Esophagus squamous epithelium (tissue), 5 donors: ENCODE measurements at regions not wholly inside any gene's neighbourhood (a gene's known extent, or its start where the extent isn't known, plus 50 kb on each side); places are given as distances from the start of the nearest gene placed in this dataset.
"Not testable (repeated sequence)": the region's sequence is repeated elsewhere in the genome, so short reads cannot be mapped to it uniquely, and the experiment has no call there.

Experiments used
- DNase-seq: peaks from one replicate; lab custom pipeline; 2025; lab: John Stamatoyannopoulos, UW
- H3K27ac ChIP-seq, 4 donors: fragments of 200-600 bp; sonication (generic); one replicate each; pipeline ENCODE4 v1.5.1; 2016 to 2019; ENCODE audit warnings: mild to moderate bottlenecking in 1 of 4
- H3K27me3 ChIP-seq, 4 donors: fragments of 200-600 bp; sonication (generic); 1 replicate in 3 of 4; 2 replicates in 1 of 4; pipeline versions ENCODE4 v1.5.1 to v1.6.0; 2017 to 2021; ENCODE audit warnings: antibody characterized with exemption in 1 of 4
- H3K36me3 ChIP-seq, 3 donors: fragments of 200-600 bp; sonication (generic); one replicate each; pipeline ENCODE4 v1.5.1; 2016 to 2019
- H3K4me1 ChIP-seq, 3 donors: fragments of 200-600 bp; sonication (generic); one replicate each; pipeline ENCODE4 v1.5.1; 2017 to 2019
- H3K4me3 ChIP-seq, 4 donors: fragments of 200-600 bp; sonication (generic); 1 replicate in 3 of 4; 2 replicates in 1 of 4; pipeline ENCODE4 v1.5.1; 2016 to 2019; ENCODE audit warnings: mild to moderate bottlenecking in 2 of 4, moderate library complexity in 1 of 4
- H3K9me3 ChIP-seq, 3 donors: fragments of 200-600 bp; sonication (generic); one replicate each; pipeline ENCODE4 v1.5.1; 2016 to 2019
- POLR2A ChIP-seq, 4 donors: fragments of 450-650 bp; IDR thresholded peaks; one replicate each; pipeline ENCODE4 v1.6.1; 2017; ENCODE audit warnings: antibody characterized with exemption in 4 of 4, mild to moderate bottlenecking in 4 of 4, moderate library complexity in 3 of 4
- WGBS, 2 donors: methylation state at CpG; one replicate each; pipeline ENCODE4 v1.1.5; 2018; 5-methylcytosine and 5-hydroxymethylcytosine counted together
- intact Hi-C: fragments of 100-400 bp; cut with DNase I; formaldehyde crosslinking; loops from one replicate; pipeline ENCODE4 v1.15.0; 2022
- TF ChIP-seq, protein P1 (sequence below), 6 experiments: fragments of 450-650 bp in 4 of 6; fragments of 200-600 bp in 2 of 6; sonication (generic) in 2 of 6; IDR thresholded peaks; one replicate each; pipeline ENCODE4 v1.5.1; 2016 to 2019; ENCODE audit warnings: antibody characterized with exemption in 6 of 6, mild to moderate bottlenecking in 4 of 6, moderate library complexity in 4 of 6
- donor health status: DM: yes; HTN: yes; CAD: no.

DNA sequence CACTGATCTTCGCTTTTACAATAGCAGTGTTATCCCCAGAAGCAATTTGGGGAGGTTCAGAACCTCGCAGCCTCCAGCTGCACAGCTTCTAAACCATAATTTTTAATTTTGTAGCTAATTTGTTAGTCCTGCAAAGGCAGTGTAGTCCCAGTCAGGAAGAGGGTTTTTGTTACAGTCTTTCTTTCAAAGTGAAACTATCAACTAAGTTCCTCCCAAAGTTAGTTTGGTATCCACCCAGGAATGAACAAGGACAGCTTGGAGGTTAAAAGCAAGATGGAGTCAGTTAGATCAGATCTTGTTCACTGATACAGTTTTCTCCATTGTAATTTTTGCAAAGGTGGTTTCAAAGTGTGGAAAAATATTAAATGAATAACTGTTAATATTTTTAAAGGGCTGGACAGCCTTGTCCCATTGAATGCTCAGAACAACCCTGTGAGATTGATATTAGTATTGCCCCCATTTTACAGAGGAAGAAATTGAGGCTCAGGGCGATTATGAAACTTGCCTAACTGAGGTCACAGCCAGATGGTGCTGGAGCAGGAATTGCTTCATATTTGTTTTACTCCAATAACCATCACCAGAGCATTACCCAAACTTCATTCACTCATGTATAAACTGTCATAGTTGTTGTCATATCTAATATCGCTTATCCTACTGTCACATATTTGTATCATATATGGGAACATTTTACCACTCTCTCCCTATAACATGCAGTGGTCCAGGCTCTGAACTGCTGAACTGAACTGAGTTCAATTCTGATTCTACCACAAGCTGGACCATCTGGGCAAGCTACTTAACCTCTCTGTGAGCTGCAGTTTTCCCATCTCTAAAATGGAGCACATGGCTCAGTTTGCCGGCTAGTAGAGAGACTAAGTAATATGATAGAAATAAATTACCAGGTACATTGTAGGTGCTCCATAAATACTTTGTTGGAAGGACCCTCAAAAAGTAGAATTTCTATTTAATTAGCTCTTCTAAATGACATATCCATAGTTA lies 213.8 kb downstream of the BCAS1 start:
- WGBS, 2 donors = 83 to 93% methylated on average over 5 of the region's 5 CpGs
- no peak for DNase-seq
- intact Hi-C loops = no loop called here
- Histone ChIP-seq H3K36me3 (no peaks in the 10 kb centered on the region), H3K27me3 (no peaks in the 10 kb centered on the region), H3K9me3 (no peaks in the 10 kb centered on the region), H3K4me3 (no peak overlapping the region), H3K27ac (peak overlapping the region in 1 of 4 donors; percentile 9), H3K4me1 (peaks cover 0 to 10% (median 0%) of the 10 kb centered on the region in 3 donors)
- no peak for TF ChIP-seq POLR2A (IDR thresholded peaks at IDR 0.05)
- TF ChIP-seq, protein P1, sequence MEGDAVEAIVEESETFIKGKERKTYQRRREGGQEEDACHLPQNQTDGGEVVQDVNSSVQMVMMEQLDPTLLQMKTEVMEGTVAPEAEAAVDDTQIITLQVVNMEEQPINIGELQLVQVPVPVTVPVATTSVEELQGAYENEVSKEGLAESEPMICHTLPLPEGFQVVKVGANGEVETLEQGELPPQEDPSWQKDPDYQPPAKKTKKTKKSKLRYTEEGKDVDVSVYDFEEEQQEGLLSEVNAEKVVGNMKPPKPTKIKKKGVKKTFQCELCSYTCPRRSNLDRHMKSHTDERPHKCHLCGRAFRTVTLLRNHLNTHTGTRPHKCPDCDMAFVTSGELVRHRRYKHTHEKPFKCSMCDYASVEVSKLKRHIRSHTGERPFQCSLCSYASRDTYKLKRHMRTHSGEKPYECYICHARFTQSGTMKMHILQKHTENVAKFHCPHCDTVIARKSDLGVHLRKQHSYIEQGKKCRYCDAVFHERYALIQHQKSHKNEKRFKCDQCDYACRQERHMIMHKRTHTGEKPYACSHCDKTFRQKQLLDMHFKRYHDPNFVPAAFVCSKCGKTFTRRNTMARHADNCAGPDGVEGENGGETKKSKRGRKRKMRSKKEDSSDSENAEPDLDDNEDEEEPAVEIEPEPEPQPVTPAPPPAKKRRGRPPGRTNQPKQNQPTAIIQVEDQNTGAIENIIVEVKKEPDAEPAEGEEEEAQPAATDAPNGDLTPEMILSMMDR (IDR thresholded peaks at IDR 0.05) = no peak

DNA sequence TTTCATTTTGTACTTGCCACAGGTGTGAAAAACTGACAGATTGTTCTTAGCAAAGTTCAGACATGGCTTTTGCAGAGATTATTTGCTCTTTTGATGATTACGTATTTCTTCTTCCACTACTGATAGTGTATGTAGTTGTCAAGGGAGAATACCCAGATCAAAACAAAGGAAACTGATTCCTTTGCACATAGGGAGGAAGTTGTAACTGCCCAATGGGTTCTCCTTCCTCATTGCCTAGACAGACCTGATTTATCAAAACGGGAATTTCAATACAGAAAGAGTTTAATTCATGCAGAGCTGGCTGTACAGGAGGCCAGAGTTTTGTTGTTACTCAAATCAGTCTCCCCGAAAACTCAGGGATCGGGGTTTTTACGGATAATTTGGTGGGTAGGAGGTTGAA lies 214.7 kb downstream of the BCAS1 start:
- Histone ChIP-seq H3K27ac (peak overlapping the region in 1 of 4 donors; percentile 9), H3K27me3 (no peaks in the 10 kb centered on the region), H3K9me3 (no peaks in the 10 kb centered on the region), H3K4me1 (peaks cover 0 to 10% (median 0%) of the 10 kb centered on the region in 3 donors), H3K4me3 (no peak overlapping the region), H3K36me3 (no peaks in the 10 kb centered on the region)
- no peak for TF ChIP-seq POLR2A (IDR thresholded peaks at IDR 0.05)
- TF ChIP-seq, protein P1 (IDR thresholded peaks at IDR 0.05) = no peak
- intact Hi-C loops = no loop called here
- DNase-seq = no peak
- WGBS, 2 donors = 72 to 73% methylated on average over 5 of the region's 5 CpGs

DNA sequence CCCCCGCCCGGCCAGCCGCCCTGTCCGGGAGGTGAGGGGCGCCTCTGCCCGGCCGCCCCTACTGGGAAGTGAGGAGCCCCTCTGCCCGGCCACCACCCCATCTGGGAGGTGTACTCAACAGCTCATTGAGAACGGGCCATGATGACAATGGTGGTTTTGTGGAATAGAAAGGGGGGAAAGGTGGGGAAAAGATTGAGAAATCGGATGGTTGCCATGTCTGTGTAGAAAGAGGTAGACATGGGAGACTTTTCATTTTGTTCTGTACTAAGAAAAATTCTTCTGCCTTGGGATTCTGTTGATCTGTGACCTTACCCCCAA lies 215.8 kb downstream of the BCAS1 start:
- H3K36me3 ChIP-seq, DNase-seq, intact Hi-C loops, H3K9me3 ChIP-seq, H3K4me3 ChIP-seq, H3K27me3 ChIP-seq, H3K27ac ChIP-seq, H3K4me1 ChIP-seq: not testable (repeated sequence)
- WGBS, 2 donors = no CpG with 5 or more reads among the region's 10 CpGs

DNA sequence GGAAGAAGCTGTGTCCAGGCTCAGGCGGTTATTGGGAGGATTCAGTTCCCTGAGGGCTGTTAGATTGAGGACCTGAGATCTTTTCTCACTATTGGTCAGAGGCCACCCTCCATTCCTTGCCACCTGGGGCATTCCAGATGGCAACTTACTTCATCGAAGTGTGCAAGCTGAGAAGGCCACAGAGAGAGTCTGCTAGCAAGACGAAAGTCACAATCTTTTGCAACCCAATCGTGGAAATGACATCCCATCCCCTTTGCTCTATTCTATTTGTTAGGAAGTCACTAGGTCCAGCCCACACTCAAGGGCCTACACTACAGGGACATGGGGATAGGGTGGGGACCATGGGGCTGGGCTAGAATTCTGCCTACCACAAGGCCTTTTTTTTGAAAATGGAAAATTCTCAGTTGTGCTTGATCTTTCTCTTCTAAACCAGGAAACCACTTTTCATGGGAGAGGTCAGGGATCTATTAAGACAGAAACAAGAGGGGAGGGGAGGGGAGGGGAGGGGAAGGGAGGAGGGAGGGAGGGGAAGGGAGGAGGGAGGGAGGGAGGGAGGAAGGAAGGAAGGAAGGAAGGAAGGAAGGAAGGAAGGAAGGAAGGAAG lies 217.2 kb downstream of the BCAS1 start:
- H3K4me1 ChIP-seq = peaks cover 0 to 7% (median 0%) of the 10 kb centered on the region in 3 donors
- TF ChIP-seq POLR2A (IDR thresholded peaks at IDR 0.05) = no peak
- TF ChIP-seq, protein P1 (IDR thresholded peaks at IDR 0.05) = no peak
- no peaks in the 10 kb centered on the region for H3K36me3 ChIP-seq
- 83 to 87% methylated on average over 4 of the region's 4 CpGs for WGBS, 2 donors
- H3K9me3 ChIP-seq = no peaks in the 10 kb centered on the region
- H3K4me3 ChIP-seq = no peak overlapping the region
- intact Hi-C loops = no loop called here
- DNase-seq = no peak
- no peaks in the 10 kb centered on the region for H3K27me3 ChIP-seq
- no peak overlapping the region for H3K27ac ChIP-seq

DNA sequence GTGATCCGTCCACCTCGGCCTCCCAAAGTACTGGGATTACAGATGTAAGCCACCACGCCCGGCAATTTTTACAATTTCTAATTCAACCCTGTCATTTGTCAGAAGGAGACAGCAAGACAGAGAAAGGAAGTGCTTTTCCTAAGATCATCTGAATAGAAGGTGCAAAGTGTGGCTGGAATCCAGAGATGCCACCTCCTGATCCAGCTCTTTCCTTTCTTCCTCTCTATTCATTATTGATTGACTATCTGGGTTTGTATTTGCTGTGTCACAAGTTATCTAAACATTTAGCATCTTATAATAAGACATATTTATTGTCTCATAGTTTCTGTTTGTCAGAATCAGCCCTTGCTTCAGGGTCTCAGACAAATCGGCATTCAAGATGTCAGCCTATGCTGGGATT lies 217.7 kb downstream of the BCAS1 start:
- WGBS, 2 donors = 92 to 98% methylated on average over 4 to 5 of the region's 5 CpGs
- Histone ChIP-seq H3K4me1 (peaks cover 0 to 4% (median 0%) of the 10 kb centered on the region in 3 donors), H3K36me3 (no peaks in the 10 kb centered on the region), H3K9me3 (no peaks in the 10 kb centered on the region), H3K4me3 (no peak overlapping the region), H3K27ac (no peak overlapping the region), H3K27me3 (no peaks in the 10 kb centered on the region)
- TF ChIP-seq POLR2A (IDR thresholded peaks at IDR 0.05) = no peak
- intact Hi-C loops = no loop called here
- DNase-seq = no peak

DNA sequence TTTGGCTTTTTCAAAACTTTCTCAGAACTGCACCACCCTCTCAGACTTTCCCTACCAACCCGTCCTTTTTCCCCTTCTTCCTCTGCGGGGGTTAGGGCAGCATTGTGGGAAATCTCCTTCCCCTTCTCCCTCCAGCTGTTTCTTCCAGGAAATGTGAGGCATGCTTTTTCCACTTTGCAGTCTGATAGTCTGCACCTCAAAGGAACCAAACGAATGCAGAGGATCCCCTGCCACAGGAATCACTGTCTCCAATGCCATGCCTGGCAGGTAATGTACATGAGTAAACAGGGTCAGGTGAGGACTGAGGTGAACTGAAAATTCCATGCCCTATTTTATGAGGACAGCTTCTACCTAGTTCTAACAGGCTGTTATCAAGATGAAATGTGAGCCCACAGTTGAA lies 218.4 kb downstream of the BCAS1 start:
- intact Hi-C loops = no loop called here
- no peak for TF ChIP-seq POLR2A (IDR thresholded peaks at IDR 0.05)
- TF ChIP-seq, protein P1 (IDR thresholded peaks at IDR 0.05) = no peak
- Histone ChIP-seq H3K27me3 (no peaks in the 10 kb centered on the region), H3K9me3 (no peaks in the 10 kb centered on the region), H3K4me1 (peaks cover 0 to 9% (median 0%) of the 10 kb centered on the region in 3 donors), H3K4me3 (no peak overlapping the region), H3K27ac (no peak overlapping the region), H3K36me3 (no peaks in the 10 kb centered on the region)
- WGBS, 2 donors = 60 to 66% methylated on average over 3 of the region's 3 CpGs
- no peak for DNase-seq
